ENCODE measurements at regions not wholly inside any gene's neighbourhood (a gene's known extent, or its start where the extent isn't known, plus 50 kb on each side); places are given as distances from the start of the nearest gene placed in this dataset.

GRCh38 chr2:236943841-236944513 lies 141.7 kb upstream of the COPS8 start:
- Histone ChIP-seq H3K4me3 (no peak overlapping the region), H2AFZ (no peak overlapping the region), H3K27ac (no peak overlapping the region), H3K4me1 (replicated peaks; ENCODE audit: insufficient read depth) (no peaks in the 10 kb centered on the region), H3K36me3 (ENCODE audit: low read depth) (no peaks in the 10 kb centered on the region), H3K79me2 (ENCODE audit: low read depth) (no peaks in the 10 kb centered on the region), H3K9me3 (ENCODE audit: insufficient read depth, low read depth) (no peaks in the 10 kb centered on the region), H3K9me2 (ENCODE audit: insufficient read depth) (no peaks in the 10 kb centered on the region), H4K20me1 (ENCODE audit: insufficient read depth) (no peaks in the 10 kb centered on the region), H3K27me3 (ENCODE audit: insufficient read depth, low read depth) (peaks cover 39% of the 10 kb centered on the region; the same call in 1 of the 2 replicates), H3F3A (ENCODE audit: insufficient read depth, low read depth) (no peaks in the 10 kb centered on the region), H3K4me2 (no peak overlapping the region)
- POLR2A ChIA-PET (ENCODE audit: unreplicated experiment), result no interaction called here
- TF ChIP-seq EZH2 (IDR thresholded peaks at IDR 0.05; ENCODE audit: low read depth) (no peak), CTCF (conservative IDR thresholded peaks at IDR 0.05) (no peak)
- CTCF ChIA-PET, result no interaction called here
- no TSS peak for BruUV-seq (replicated peaks)
- intact Hi-C loops (cut with micrococcal nuclease; ENCODE audit: unreplicated experiment), result no loop called here
- DNase-seq, result no peak

GRCh38 chr2:236944561-236944960 lies 141.1 kb upstream of the COPS8 start:
- H3K36me3 ChIP-seq (ENCODE audit: low read depth), result no peaks in the 10 kb centered on the region
- no peak overlapping the region for H3K4me2 ChIP-seq
- H3K9me3 ChIP-seq (ENCODE audit: insufficient read depth, low read depth), result no peaks in the 10 kb centered on the region
- no peaks in the 10 kb centered on the region for H4K20me1 ChIP-seq (ENCODE audit: insufficient read depth)
- H3K9me2 ChIP-seq (ENCODE audit: insufficient read depth), result no peaks in the 10 kb centered on the region
- DNase-seq, result no peak
- no TSS peak for BruUV-seq (replicated peaks)
- peaks cover 36% of the 10 kb centered on the region; the same call in 1 of the 2 replicates for H3K27me3 ChIP-seq (ENCODE audit: insufficient read depth, low read depth)
- CTCF ChIA-PET, result no interaction called here
- intact Hi-C loops (cut with micrococcal nuclease; ENCODE audit: unreplicated experiment), result no loop called here
- H3F3A ChIP-seq (ENCODE audit: insufficient read depth, low read depth), result no peaks in the 10 kb centered on the region
- POLR2A ChIA-PET (ENCODE audit: unreplicated experiment), result no interaction called here
- no peak overlapping the region for H3K4me3 ChIP-seq
- no peaks in the 10 kb centered on the region for H3K4me1 ChIP-seq (replicated peaks; ENCODE audit: insufficient read depth)
- no peak overlapping the region for H2AFZ ChIP-seq
- H3K79me2 ChIP-seq (ENCODE audit: low read depth), result no peaks in the 10 kb centered on the region
- no peak overlapping the region for H3K27ac ChIP-seq
- TF ChIP-seq CTCF (conservative IDR thresholded peaks at IDR 0.05) (no peak), EZH2 (IDR thresholded peaks at IDR 0.05; ENCODE audit: low read depth) (no peak)

GRCh38 chr2:236945431-236946016 lies 140.2 kb upstream of the COPS8 start:
- H2AFZ ChIP-seq, result no peak overlapping the region
- TF ChIP-seq CTCF (conservative IDR thresholded peaks at IDR 0.05) (no peak), EZH2 (IDR thresholded peaks at IDR 0.05; ENCODE audit: low read depth) (no peak)
- H3F3A ChIP-seq (ENCODE audit: insufficient read depth, low read depth), result no peaks in the 10 kb centered on the region
- no TSS peak for BruUV-seq (replicated peaks)
- H3K9me3 ChIP-seq (ENCODE audit: insufficient read depth, low read depth), result no peaks in the 10 kb centered on the region
- no peaks in the 10 kb centered on the region for H3K9me2 ChIP-seq (ENCODE audit: insufficient read depth)
- H3K4me3 ChIP-seq, result no peak overlapping the region
- H4K20me1 ChIP-seq (ENCODE audit: insufficient read depth), result no peaks in the 10 kb centered on the region
- POLR2A ChIA-PET (ENCODE audit: unreplicated experiment), result no interaction called here
- H3K4me1 ChIP-seq (replicated peaks; ENCODE audit: insufficient read depth), result no peaks in the 10 kb centered on the region
- H3K79me2 ChIP-seq (ENCODE audit: low read depth), result no peaks in the 10 kb centered on the region
- no peaks in the 10 kb centered on the region for H3K36me3 ChIP-seq (ENCODE audit: low read depth)
- intact Hi-C loops (cut with micrococcal nuclease; ENCODE audit: unreplicated experiment), result no loop called here
- no peak overlapping the region for H3K4me2 ChIP-seq
- H3K27me3 ChIP-seq (ENCODE audit: insufficient read depth, low read depth), result peaks cover 27% of the 10 kb centered on the region; the same call in 1 of the 2 replicates
- H3K27ac ChIP-seq, result no peak overlapping the region
- CTCF ChIA-PET, result no interaction called here
- no peak for DNase-seq
